Heart left ventricle (tissue), 13 donors: ENCODE measurements at regions not wholly inside any gene's neighbourhood (a gene's known extent, or its start where the extent isn't known, plus 50 kb on each side); places are given as distances from the start of the nearest gene placed in this dataset.

Experiments
- POLR2A ChIP-seq, 2 donors: fragments of 450-650 bp; IDR thresholded peaks; one replicate each; pipeline ENCODE4 v1.6.1; 2017; ENCODE audit warnings: antibody characterized with exemption in 2 of 2, mild to moderate bottlenecking in 2 of 2, moderate library complexity in 2 of 2
- TF ChIP-seq, protein P1 (sequence below), 12 donors: fragments of 200-600 bp; sonication (generic) in 4 of 12; IDR thresholded peaks; one replicate each; pipeline versions ENCODE4 v1.5.0 to v1.8.0; 2018 to 2022; ENCODE audit warnings: antibody characterized with exemption in 12 of 12, mild to moderate bottlenecking in 5 of 12
- donor health status: ischemic (EF 13 %, LVEDD 7.1; RV severe dilation, severe dysfunction).
- donor health status: DM: no; HTN: yes; CAD: no.
- donor health status: DM: no; HTN: no; CAD: no.
- donor health status: ischemic (EF 25% LVEDD 6.9; RV normal size, moderate dysfunction).
- donor health status: ischemic (EF 25% LVEDD 5.7; RV mildly dilated, moderate dysfunction).
- donor health status: ischemic (EF 35%, LVEDD 5.7; RV mildly dilated, moderate dysfunction).
- donor health status: nonischemic (EF 11% LVEDD 7.7; RV severe dilation, severe dysfunction).
- donor health status: DM: yes; HTN: yes; CAD: no.
- donor health status: PGD.
- donor health status: ischemic (EF 29% LVEDD 5.4; RV normal size, mild dysfunction).
- donor health status: nonischemic (EF 23%, LVEDD 6.1; RV moderate dilation, normal function).

GRCh38 chr20:53797085-53797484 is 203.4 kb upstream of the ZNF217 start:
- TF ChIP-seq, protein P1, sequence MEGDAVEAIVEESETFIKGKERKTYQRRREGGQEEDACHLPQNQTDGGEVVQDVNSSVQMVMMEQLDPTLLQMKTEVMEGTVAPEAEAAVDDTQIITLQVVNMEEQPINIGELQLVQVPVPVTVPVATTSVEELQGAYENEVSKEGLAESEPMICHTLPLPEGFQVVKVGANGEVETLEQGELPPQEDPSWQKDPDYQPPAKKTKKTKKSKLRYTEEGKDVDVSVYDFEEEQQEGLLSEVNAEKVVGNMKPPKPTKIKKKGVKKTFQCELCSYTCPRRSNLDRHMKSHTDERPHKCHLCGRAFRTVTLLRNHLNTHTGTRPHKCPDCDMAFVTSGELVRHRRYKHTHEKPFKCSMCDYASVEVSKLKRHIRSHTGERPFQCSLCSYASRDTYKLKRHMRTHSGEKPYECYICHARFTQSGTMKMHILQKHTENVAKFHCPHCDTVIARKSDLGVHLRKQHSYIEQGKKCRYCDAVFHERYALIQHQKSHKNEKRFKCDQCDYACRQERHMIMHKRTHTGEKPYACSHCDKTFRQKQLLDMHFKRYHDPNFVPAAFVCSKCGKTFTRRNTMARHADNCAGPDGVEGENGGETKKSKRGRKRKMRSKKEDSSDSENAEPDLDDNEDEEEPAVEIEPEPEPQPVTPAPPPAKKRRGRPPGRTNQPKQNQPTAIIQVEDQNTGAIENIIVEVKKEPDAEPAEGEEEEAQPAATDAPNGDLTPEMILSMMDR (IDR thresholded peaks at IDR 0.05), result no peak
- TF ChIP-seq POLR2A (IDR thresholded peaks at IDR 0.05), result no peak
